Germinal center (tissue), 1 donor: ENCODE measurements at regions not wholly inside any gene's neighbourhood (a gene's known extent, or its start where the extent isn't known, plus 50 kb on each side); places are given as distances from the start of the nearest gene placed in this dataset.
"Not testable (repeated sequence)": the region's sequence is repeated elsewhere in the genome, so short reads cannot be mapped to it uniquely, and the experiment has no call there.

Source experiments
- DNase-seq: peaks from one replicate; pipeline ENCODE4 v3.0.0; 2012; ENCODE audit warnings: mixed read lengths, low spot score

DNA sequence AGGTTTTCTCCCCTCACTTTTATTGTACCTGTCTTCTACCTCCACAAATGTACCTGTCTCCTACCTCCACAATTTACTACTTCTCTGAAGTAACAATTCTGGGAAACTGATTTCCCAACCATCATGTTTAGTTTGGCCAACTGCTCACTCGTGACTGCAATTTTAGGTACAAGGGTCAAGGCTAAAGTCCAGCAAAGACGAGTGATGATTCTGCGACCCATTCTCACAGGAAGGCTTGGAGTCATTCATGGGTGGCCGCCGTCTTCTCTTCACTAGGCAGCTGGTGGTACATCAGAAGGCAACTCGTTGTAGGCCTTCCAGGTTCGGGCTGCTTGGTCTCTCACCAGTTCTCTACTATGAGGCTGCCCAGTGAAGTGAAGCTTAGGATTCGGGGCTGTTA lies 483.8 kb upstream of the JARID2 start:
- no peak for DNase-seq

- no peak for DNase-seq
These were observed 482.7 kb upstream of the JARID2 start for GRCh38 chr6:14763139-14763538.

DNA sequence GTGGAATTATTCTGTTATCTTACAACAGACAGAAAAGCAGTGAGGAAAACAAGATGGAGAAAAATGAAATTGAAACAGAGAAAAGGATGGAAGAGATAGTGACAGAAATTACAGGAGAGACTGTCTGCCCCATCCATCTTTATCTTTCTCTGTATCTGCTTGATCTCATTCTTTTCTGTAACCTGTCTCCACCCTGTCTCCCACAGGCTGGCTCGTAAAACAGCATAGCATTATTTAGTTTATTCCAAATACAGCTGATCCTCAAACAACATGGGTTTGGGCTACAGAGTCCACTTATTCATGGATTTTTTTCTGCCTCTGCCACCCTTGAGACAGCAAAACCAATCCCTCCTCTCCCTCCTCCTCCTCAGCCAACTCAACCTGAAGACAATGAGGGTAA lies 482.3 kb upstream of the JARID2 start:
- no peak for DNase-seq

GRCh38 chr6:14765106-14765505 lies 480.8 kb upstream of the JARID2 start:
- DNase-seq = no peak

DNA sequence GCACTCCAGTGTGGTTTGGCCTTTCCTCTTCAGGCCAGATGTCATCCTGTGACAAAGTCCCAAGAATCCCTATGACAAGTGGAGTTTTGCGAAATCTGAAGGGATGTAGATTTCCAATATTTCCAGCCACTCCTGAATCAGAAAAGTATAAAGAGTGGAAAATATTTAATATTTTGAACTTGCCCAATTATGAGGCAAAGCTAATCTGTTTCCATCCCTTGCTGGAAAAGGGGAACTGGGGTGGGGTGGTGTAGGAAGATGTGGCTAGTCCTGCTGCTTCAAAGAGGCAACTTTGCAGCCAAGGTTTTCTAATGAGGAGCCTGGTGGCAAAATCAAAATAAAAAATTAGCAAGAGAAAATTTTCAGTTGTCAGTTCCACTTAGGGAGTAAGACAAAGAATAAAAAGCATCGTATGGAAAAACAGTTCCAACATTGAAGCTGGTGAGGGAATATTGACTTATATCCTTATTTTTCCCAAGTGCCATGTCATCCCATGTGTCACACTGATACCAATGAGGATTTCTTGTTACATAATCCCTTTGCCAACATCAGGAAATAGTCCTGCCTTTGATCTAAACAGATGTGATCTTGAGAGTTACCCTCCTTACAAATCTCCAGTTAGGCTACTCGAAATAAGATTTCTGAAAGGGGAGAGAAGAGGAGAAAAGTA lies 480.0 kb upstream of the JARID2 start:
- DNase-seq = no peak

- DNase-seq = no peak
These were observed 479.4 kb upstream of the JARID2 start for GRCh38 chr6:14766391-14766994.

- DNase-seq = no peak
These were observed 478.6 kb upstream of the JARID2 start for GRCh38 chr6:14767226-14767625.

DNA sequence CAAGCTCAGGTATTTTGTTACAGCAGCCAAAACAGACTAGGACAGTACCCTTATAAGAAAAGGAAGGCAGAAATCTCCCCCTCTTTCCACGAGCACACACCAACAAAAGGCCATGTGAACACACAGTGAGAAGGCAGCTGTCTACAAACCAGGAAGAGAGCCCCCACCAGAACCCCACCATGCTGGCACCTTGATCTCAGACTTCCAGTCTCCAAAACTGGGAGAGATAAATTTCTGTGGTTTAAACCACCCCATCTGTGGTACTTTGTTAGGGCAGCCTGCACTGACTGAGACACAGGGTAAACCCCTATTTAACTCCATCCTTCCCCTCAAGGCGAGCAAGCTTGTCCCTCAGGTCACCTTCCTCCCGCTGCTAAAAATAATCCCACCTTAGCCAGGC lies 475.8 kb upstream of the JARID2 start:
- no peak for DNase-seq

- no peak for DNase-seq
These were observed 475.3 kb upstream of the JARID2 start for GRCh38 chr6:14770572-14770971.

- DNase-seq = no peak
These were observed 474.9 kb upstream of the JARID2 start for GRCh38 chr6:14771016-14771415.

DNA sequence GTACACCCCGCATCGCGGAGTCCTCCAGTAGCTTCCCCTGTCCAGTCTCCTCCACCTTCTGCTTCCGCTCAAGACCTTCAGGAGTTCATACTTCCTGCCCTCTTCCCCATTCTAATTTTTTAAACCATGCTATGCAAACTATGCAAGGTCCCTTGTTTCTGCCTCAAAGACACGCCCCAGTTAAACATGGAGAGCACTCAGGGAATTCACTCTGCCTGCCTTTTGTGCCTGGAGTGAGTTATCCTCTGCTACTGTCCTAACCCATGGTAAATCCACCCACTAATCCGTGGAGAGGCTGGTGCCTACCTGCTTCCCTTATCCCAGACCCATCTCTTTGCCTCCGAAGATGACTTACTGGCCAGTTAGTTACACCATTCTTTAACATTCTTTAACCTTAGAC lies 473.7 kb upstream of the JARID2 start:
- no peak for DNase-seq

DNA sequence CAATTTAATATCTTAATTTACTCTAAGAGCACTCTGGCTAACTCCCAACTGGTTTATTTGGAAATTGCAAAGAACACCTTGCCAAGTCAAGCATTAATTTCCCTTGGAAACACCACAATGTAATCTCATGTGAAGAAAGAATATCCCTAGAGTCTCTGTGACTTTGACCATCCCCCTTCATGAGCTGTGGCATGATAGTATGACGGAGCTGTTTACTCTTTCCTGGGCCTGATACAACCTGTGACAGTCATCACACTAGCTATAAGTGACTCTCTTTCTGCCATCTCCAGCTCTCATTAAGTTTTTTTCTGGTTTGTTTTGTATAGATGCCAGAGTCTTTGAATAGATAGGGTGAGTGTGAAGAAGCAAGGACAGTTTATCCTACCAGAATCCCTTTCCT lies 470.3 kb upstream of the JARID2 start:
- DNase-seq = no peak

DNA sequence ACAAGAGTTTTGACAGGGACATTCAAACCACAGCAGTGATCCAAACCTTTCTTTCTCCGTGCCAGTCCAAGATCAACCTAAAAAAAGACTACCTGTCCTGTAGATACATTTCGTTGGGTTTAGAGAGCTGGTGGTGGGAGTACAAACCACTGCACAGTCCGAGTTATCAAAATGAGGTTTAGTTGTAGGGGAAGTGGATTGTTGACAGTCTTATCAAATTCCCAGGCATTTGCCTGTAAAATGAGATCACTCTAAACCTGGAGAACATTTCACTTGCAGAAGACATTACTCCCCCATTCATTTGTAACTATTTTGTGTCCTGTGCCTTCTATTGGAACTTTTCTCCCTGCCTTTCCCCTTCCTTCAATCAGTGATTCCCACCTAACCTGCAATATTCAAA lies 469.6 kb upstream of the JARID2 start:
- DNase-seq = no peak

DNA sequence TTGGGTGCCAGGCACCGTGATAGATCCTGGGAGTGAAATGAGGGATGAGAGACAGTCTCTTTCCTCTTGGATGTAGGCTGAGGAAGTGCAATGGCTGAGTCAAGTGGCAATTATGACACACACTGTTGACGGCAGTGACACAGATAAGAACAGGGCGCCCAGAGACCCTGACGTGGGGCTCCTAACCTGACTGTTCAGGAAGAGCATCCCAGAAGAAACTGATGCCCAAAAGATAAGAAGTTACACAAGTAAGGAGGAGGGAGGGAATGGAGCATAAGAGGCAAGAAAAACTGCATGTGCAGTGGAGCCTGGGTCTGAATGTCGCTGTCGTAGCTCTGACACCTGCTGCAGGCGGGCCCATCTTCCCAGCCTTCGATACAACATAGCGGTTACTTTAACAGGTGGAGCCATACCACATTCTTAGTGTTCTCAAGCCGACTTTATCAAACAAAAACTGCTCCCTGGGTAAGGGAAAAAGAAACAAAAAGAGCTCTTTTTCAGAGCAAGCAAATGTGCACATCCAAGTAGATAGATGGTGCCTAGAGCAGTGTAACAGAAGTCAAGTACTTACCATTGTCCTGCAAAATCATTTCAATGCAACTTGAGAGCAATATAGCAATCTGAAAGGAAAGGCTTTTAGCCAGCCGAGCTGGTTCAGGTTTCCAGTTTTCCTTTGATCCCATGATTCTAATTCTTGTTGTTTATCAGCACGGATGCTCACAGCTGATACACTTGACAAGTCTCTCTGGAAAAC lies 463.9 kb upstream of the JARID2 start:
- DNase-seq = no peak

- not testable (repeated sequence) for DNase-seq
These were observed 462.9 kb upstream of the JARID2 start for GRCh38 chr6:14782921-14783464.

DNA sequence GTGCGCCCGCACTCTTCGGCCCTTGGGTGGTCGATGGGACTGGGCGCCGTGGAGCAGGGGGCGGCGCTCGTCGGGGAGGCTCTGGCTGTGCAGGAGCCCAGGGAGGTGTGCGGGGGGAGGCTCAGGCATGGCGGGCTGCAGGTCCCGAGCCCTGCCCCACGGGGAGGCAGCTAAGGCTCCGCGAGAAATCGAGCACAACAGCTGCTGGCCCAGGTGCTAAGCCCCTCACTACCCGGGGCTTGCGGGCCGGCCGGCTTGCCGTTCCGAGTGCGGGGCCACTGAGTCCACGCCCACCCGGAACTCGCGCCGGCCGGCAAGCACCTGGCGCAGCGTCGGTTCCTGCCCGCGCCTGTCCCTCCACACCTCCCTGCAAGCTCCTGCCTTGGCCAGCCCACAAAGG lies 462.3 kb upstream of the JARID2 start:
- no peak for DNase-seq

DNA sequence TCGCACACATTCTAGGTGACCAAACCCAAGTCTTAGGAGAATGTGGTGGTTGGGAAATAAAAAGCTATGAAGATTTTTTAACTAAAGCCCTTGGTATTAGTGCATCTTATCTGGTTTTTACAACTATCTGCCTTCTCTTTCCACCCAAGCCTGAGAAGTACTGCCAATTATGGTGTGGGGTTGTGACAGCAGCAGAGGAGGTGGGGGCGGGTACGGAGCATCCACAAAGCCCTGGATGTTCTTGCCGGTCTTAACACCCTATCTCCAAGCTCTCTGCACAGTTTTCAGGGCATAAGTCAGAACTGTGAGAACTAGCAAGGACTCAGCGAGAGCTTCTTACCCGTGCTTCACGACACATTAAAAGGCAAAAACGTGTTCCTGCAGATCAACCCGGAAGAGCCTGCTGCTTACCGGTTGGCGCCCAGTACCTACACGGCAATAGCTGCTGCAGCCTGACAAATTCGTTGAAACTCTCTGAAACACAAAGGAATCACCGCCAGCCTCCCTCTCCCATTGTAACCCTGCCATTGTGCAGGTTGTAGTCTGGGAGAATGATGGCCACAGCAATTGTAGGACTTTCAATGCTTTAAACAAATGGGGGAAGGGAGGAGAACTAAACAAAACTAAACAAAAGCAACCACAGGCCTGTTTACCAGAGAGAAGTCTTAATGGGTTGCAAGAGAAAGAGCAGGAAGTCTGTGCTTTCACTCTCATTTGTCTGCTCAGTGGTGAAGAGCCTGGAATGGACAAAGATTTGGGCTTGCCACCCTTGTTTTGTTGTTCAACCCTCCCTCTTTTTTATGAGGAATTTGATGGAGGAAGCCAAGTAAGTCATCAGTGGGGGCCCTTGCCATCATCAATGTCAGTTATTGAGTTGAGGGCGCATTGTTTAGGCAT lies 461.0 kb upstream of the JARID2 start:
- DNase-seq = no peak

DNA sequence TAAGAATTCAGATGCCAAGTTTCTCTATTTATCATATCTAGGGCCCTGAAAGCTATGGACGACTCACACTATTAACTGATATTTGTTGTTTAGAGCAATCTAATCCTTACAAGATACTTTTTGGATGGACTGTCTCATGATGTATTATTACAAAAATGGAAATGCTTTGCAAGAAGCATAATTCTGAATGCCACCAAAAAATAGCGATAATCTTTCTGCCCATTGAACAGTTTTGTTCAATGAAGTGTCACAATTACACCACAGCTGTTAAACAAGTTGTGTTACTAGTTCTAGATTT lies 460.4 kb upstream of the JARID2 start:
- DNase-seq = no peak

GRCh38 chr6:14786008-14786407 lies 459.9 kb upstream of the JARID2 start:
- DNase-seq = no peak

DNA sequence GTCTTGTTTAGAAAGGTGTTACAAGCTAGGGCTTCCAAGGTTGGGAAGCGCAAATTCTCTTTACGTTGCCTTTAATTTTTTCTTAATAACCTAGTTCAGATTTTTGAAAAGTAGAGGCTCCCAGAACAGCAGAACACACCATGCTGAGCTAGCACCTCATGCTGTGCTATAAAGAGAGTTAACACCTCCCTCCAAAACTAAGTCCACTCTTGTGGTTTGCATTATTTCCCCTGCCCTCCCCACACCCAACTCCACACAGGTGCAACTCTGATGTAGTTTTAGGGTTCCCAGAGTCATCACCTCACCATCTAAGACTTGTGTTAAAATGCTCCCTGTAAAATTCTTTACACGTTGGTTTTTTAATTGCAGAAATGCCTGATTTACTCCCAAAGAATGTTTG lies 459.4 kb upstream of the JARID2 start:
- no peak for DNase-seq

GRCh38 chr6:14787250-14787649 lies 458.6 kb upstream of the JARID2 start:
- no peak for DNase-seq

DNA sequence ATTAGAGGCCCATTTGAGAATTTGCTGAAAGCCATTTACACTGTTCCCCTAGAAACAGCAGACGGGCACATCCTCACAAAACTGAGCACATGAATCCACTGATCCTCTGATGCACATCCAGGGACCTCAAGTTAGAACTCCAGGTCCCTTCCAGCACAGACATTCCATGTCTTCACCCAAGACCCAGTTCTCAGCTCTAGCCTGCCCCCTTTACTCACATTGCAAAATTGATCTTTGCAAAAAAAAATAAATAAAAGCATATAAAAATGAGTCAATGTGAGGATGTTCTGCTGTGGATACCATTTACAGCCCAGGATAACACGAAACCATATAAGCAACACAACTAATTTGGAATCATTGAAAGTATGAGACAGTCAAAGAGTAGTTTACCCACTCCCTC lies 458.2 kb upstream of the JARID2 start:
- DNase-seq = no peak
